Loucy (cell line): ENCODE measurements at regions not wholly inside any gene's neighbourhood (a gene's known extent, or its start where the extent isn't known, plus 50 kb on each side); places are given as distances from the start of the nearest gene placed in this dataset.

Experiments
- EZH2phosphoT487 ChIP-seq: fragments of 200-600 bp; IDR thresholded peaks from 2 replicates; pipeline ENCODE4 v1.6.1; 2018; ENCODE audit warnings: antibody characterized with exemption, mild to moderate bottlenecking, moderate library complexity, borderline replicate concordance
- TF ChIP-seq, protein P1 (sequence below): fragments of 200-600 bp; sonication (generic); conservative IDR thresholded peaks from 2 replicates; pipeline ENCODE4 v1.5.1; 2014; ENCODE audit warnings: mild to moderate bottlenecking, antibody characterized with exemption, low read length

DNA sequence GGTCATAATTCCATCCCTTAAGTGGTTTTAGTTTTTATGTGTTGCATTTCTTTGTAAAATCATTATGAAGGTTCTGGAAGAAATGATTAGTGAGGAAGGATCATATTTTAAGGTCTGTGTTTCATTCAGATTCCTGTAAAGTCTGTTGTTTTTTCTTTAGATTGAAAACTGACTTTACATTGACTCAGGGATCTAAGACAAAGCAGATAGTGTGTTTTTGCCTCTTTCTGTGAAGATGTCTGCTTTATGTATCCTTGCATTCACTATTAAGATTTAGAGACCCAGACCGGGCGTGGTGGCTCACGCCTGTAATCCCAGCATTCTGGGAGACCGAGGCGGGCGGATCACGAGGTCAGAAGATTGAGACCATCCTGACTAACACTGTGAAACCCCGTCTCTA lies 225.7 kb downstream of the SAMD5 start:
- TF ChIP-seq, protein P1, sequence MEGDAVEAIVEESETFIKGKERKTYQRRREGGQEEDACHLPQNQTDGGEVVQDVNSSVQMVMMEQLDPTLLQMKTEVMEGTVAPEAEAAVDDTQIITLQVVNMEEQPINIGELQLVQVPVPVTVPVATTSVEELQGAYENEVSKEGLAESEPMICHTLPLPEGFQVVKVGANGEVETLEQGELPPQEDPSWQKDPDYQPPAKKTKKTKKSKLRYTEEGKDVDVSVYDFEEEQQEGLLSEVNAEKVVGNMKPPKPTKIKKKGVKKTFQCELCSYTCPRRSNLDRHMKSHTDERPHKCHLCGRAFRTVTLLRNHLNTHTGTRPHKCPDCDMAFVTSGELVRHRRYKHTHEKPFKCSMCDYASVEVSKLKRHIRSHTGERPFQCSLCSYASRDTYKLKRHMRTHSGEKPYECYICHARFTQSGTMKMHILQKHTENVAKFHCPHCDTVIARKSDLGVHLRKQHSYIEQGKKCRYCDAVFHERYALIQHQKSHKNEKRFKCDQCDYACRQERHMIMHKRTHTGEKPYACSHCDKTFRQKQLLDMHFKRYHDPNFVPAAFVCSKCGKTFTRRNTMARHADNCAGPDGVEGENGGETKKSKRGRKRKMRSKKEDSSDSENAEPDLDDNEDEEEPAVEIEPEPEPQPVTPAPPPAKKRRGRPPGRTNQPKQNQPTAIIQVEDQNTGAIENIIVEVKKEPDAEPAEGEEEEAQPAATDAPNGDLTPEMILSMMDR: no peak
- no peak for TF ChIP-seq EZH2phosphoT487
